Heart right ventricle (tissue), 16 donors: ENCODE measurements at regions not wholly inside any gene's neighbourhood (a gene's known extent, or its start where the extent isn't known, plus 50 kb on each side); places are given as distances from the start of the nearest gene placed in this dataset.

Experiments
- ATAC-seq, 8 donors: fragments of 200-7000 bp; cut with Tn5 transposase; one replicate each; pipeline ENCODE4 v1.9.1; 2020; ENCODE audit warnings: mild to moderate bottlenecking in 8 of 8, moderate library complexity in 8 of 8, moderate number of reproducible peaks in 1 of 8
- DNase-seq, 2 donors: peaks; one replicate each; pipeline ENCODE4 v3.0.0-alpha.2; 2020
- H3K27ac ChIP-seq, 10 donors: fragments of 200-600 bp; sonication (generic) in 2 of 10; one replicate each; pipeline versions ENCODE4 v1.5.0 to v1.8.0; 2020 to 2022; ENCODE audit warnings: mild to moderate bottlenecking in 3 of 10
- H3K27me3 ChIP-seq, 7 donors: fragments of 200-600 bp; one replicate each; pipeline ENCODE4 v1.8.0; 2021 to 2022; ENCODE audit warnings: mild to moderate bottlenecking in 2 of 7
- H3K36me3 ChIP-seq, 9 donors: fragments of 200-600 bp; sonication (generic) in 1 of 9; one replicate each; pipeline versions ENCODE4 v1.5.0 to v1.8.0; 2020 to 2022; ENCODE audit warnings: mild to moderate bottlenecking in 2 of 9
- H3K4me1 ChIP-seq, 9 donors: fragments of 200-600 bp; sonication (generic) in 1 of 9; one replicate each; pipeline versions ENCODE4 v1.5.0 to v1.8.0; 2020 to 2022; ENCODE audit warnings: mild to moderate bottlenecking in 4 of 9
- H3K4me3 ChIP-seq, 10 donors: fragments of 200-600 bp; sonication (generic) in 2 of 10; one replicate each; pipeline versions ENCODE4 v1.5.0 to v1.8.0; 2020 to 2022; ENCODE audit warnings: mild to moderate bottlenecking in 7 of 10, moderate library complexity in 2 of 10
- H3K9me3 ChIP-seq, 11 donors: fragments of 200-600 bp in 10 of 11; sonication (generic) in 2 of 11; one replicate each; pipeline versions ENCODE4 v1.5.0 to v1.8.0; 2013 to 2022; ENCODE audit warnings: mild to moderate bottlenecking in 2 of 11, control low read depth in 1 of 11, moderate library complexity in 1 of 11
- CTCF ChIP-seq, 9 donors: fragments of 200-600 bp; sonication (generic) in 2 of 9; IDR thresholded peaks; one replicate each; pipeline versions ENCODE4 v1.5.0 to v1.8.0; 2021 to 2022; ENCODE audit warnings: antibody characterized with exemption in 9 of 9, mild to moderate bottlenecking in 5 of 9, moderate library complexity in 1 of 9
- WGBS, 2 donors: extraction: QIAGEN DNeasy Blood & Tissue Kit; methylation state at CpG; one replicate each; pipeline ENCODE4 v1.1.7; 2013; ENCODE audit warnings: inconsistent platforms in 1 of 2; 5-methylcytosine and 5-hydroxymethylcytosine counted together
- intact Hi-C, 10 donors: fragments of 100-400 bp; cut with DNase I; formaldehyde crosslinking; loops; one replicate each; pipeline versions ENCODE4 v1.11.1 to v1.14.2; 2022
- donor health status: Arrhythmogenic right ventricular cardiomyopathy.
- donor health status: ischemic (EF 13 %, LVEDD 7.1; RV severe dilation, severe dysfunction).
- donor health status: healthy with polysubstance abuse.
- donor health status: DM: no; HTN: yes; CAD: no.
- donor health status: DM: no; HTN: no; CAD: no.
- donor health status: ischemic (EF 25% LVEDD 6.9; RV normal size, moderate dysfunction).
- donor health status: ischemic (EF 25% LVEDD 5.7; RV mildly dilated, moderate dysfunction).
- donor health status: healthy.
- donor health status: DM: yes; HTN: yes; CAD: no.
- donor health status: Ischemic cardiomyopathy.
- donor health status: ischemic (EF 35%, LVEDD 5.7; RV mildly dilated, moderate dysfunction).
- donor health status: nonischemic (EF 11% LVEDD 7.7; RV severe dilation, severe dysfunction).
- donor health status: DM: yes; HTN: yes; CAD: no.
- donor health status: PGD.
- donor health status: ischemic (EF 29% LVEDD 5.4; RV normal size, mild dysfunction).
- donor health status: nonischemic (EF 23%, LVEDD 6.1; RV moderate dilation, normal function).

- Histone ChIP-seq H3K27ac (no peak overlapping the region), H3K36me3 (no peaks in the 10 kb centered on the region), H3K4me3 (no peak overlapping the region), H3K4me1 (no peaks in the 10 kb centered on the region), H3K9me3 (peaks cover 0 to 26% (median 3%) of the 10 kb centered on the region in 11 donors), H3K27me3 (no peaks in the 10 kb centered on the region)
- DNase-seq (no peak), ATAC-seq (no peak)
- no peak for TF ChIP-seq CTCF (IDR thresholded peaks at IDR 0.05)
- intact Hi-C loops = no loop called here
These were observed 559.7 kb downstream of the TLR4 start for GRCh38 chr9:118263949-118264348.

DNA sequence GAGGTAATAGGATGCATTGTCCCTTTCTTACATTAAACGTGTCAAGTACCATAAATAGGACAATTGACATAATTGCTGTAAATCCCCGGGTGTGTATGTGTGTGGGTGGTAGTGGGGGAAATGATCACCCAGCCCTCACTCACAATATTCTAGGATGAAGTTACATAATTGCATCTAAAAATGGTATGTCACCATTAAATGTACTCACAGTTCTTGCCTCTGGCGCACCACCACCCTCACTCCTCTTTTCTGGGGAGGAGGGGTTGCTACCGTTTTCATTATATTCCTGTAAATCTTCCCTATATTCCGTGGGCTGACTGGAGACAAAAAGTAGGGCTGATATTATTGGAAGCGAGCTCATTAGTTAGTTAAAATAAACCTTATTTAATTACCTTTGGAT lies 563.8 kb downstream of the TLR4 start:
- DNase-seq (no peak), ATAC-seq (no peak)
- H3K4me1 ChIP-seq = no peaks in the 10 kb centered on the region
- no peaks in the 10 kb centered on the region for H3K36me3 ChIP-seq
- intact Hi-C loops = no loop called here
- 76 to 78% methylated on average over 6 of the region's 6 CpGs for WGBS, 2 donors
- no peak for TF ChIP-seq CTCF (IDR thresholded peaks at IDR 0.05)
- H3K27ac ChIP-seq = no peak overlapping the region
- H3K9me3 ChIP-seq = no peaks in the 10 kb centered on the region
- no peak overlapping the region for H3K4me3 ChIP-seq
- H3K27me3 ChIP-seq = no peaks in the 10 kb centered on the region

- H3K4me3 ChIP-seq = no peak overlapping the region
- 53 to 61% methylated on average over 3 of the region's 3 CpGs for WGBS, 2 donors
- no peak overlapping the region for H3K27ac ChIP-seq
- DNase-seq (no peak), ATAC-seq (no peak)
- no peak for TF ChIP-seq CTCF (IDR thresholded peaks at IDR 0.05)
- no peaks in the 10 kb centered on the region for H3K4me1 ChIP-seq
- intact Hi-C loops = no loop called here
- no peaks in the 10 kb centered on the region for H3K27me3 ChIP-seq
- H3K36me3 ChIP-seq = no peaks in the 10 kb centered on the region
- H3K9me3 ChIP-seq = no peaks in the 10 kb centered on the region
These were observed 565.4 kb downstream of the TLR4 start for GRCh38 chr9:118269623-118270022.

DNA sequence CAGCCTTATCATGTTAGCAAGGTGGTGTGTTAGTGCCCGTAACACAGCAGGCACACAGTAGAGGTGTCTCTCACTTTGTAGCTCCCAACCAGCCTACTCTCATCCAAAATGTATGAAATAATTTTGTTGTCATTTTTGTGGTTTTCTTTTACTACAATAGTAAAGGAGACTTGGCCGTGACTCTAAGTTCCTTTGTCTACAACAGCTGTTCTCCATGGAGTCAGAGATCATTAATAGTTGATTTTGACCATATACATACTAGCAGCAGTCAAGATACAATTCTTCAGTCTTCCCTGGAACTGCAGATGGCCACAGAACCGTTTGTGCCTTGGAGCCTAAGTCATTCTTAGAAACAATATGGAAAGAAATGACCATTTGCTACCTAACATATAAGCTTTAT lies 567.1 kb downstream of the TLR4 start:
- ATAC-seq (no peak), DNase-seq (no peak)
- no peaks in the 10 kb centered on the region for H3K4me1 ChIP-seq
- no peak overlapping the region for H3K27ac ChIP-seq
- no peak overlapping the region for H3K4me3 ChIP-seq
- intact Hi-C loops = no loop called here
- WGBS, 2 donors = 62 to 71% methylated on average over 3 of the region's 3 CpGs
- H3K27me3 ChIP-seq = no peaks in the 10 kb centered on the region
- TF ChIP-seq CTCF (IDR thresholded peaks at IDR 0.05) = no peak
- H3K36me3 ChIP-seq = no peaks in the 10 kb centered on the region
- H3K9me3 ChIP-seq = no peaks in the 10 kb centered on the region

- ATAC-seq = no peak
- intact Hi-C loops = no loop called here
- WGBS, 2 donors = 82 to 88% methylated on average over 1 of the region's 1 CpG
- Histone ChIP-seq H3K27me3 (no peaks in the 10 kb centered on the region), H3K4me1 (no peaks in the 10 kb centered on the region), H3K9me3 (no peaks in the 10 kb centered on the region), H3K4me3 (no peak overlapping the region), H3K27ac (no peak overlapping the region), H3K36me3 (no peaks in the 10 kb centered on the region)
- no peak for DNase-seq
- no peak for TF ChIP-seq CTCF (IDR thresholded peaks at IDR 0.05)
These were observed 567.7 kb downstream of the TLR4 start for GRCh38 chr9:118271936-118272335.
